K562 (cell line): ENCODE measurements at regions not wholly inside any gene's neighbourhood (a gene's known extent, or its start where the extent isn't known, plus 50 kb on each side); places are given as distances from the start of the nearest gene placed in this dataset.

Experiments used
- CBX8 ChIP-seq: fragments of 200-600 bp; sonication (generic); IDR thresholded peaks from 2 replicates; pipeline ENCODE4 v1.6.1; 2012; ENCODE audit warnings: borderline replicate concordance, mixed run types, low read depth, mild to moderate bottlenecking, moderate library complexity, mixed read lengths, low read length, control low read depth, inconsistent platforms; ENCODE audit not compliant: poor library complexity, severe bottlenecking; ENCODE audit errors: extremely low read depth
- CC2D1A ChIP-seq: fragments of 450-650 bp; IDR thresholded peaks from 2 replicates; pipeline ENCODE4 v1.6.1; 2017; ENCODE audit warnings: mild to moderate bottlenecking
- HEY1 ChIP-seq: fragments of 250-450 bp; sonication (Bioruptor Pico); IDR thresholded peaks from 2 replicates; pipeline ENCODE4 v1.5.0; 2020; ENCODE audit warnings: mild to moderate bottlenecking, moderate library complexity, borderline replicate concordance
- MAFF ChIP-seq: IDR thresholded peaks from 2 replicates; pipeline ENCODE4 v1.6.1; 2012; ENCODE audit warnings: low read length, improper control_type of control experiment
- MAZ ChIP-seq, 2 experiments: fragments of 450-650 bp in 1 of 2; sonication (generic) in 1 of 2; formaldehyde crosslinking; IDR thresholded peaks in 1 of 2; conservative IDR thresholded peaks in 1 of 2; 2 replicates each; pipeline versions ENCODE4 v1.4.0 to v1.5.0; 2020; ENCODE audit warnings: mild to moderate bottlenecking in 1 of 2, missing genetic modification reagents in 1 of 2
- ZNF282 ChIP-seq: sonication (generic); formaldehyde crosslinking; IDR thresholded peaks from 2 replicates; pipeline ENCODE4 v1.8.1; 2023; ENCODE audit warnings: missing genetic modification reagents
- ZNF830 ChIP-seq: fragments of 250-450 bp; sonication (Bioruptor Pico); IDR thresholded peaks from 2 replicates; pipeline ENCODE4 v1.5.0; 2021; ENCODE audit warnings: mild to moderate bottlenecking
- ZSCAN29 ChIP-seq: fragments of 450-650 bp; IDR thresholded peaks from 2 replicates; pipeline ENCODE4 v1.6.1; 2017

- TF ChIP-seq CC2D1A (no peak), MAZ (CRISPR knock-in tag; conservative IDR thresholded peaks at IDR 0.05 in 1 of 2, IDR thresholded peaks at IDR 0.05 in 1 of 2) (no peak), ZSCAN29 (no peak), ZNF830 (no peak), ZNF282 (no peak), HEY1 (CRISPR knock-in tag) (no peak), MAFF (no peak), CBX8 (no peak)
These were observed 464.5 kb upstream of the SMARCA2 start for GRCh38 chr9:1550636-1551035.
